Esophagus squamous epithelium (tissue), 5 donors: ENCODE measurements at regions not wholly inside any gene's neighbourhood (a gene's known extent, or its start where the extent isn't known, plus 50 kb on each side); places are given as distances from the start of the nearest gene placed in this dataset.

Experiments
- DNase-seq: peaks from one replicate; lab custom pipeline; 2025; lab: John Stamatoyannopoulos, UW
- H3K27ac ChIP-seq, 4 donors: fragments of 200-600 bp; sonication (generic); one replicate each; pipeline ENCODE4 v1.5.1; 2016 to 2019; ENCODE audit warnings: mild to moderate bottlenecking in 1 of 4
- H3K27me3 ChIP-seq, 4 donors: fragments of 200-600 bp; sonication (generic); 1 replicate in 3 of 4; 2 replicates in 1 of 4; pipeline versions ENCODE4 v1.5.1 to v1.6.0; 2017 to 2021; ENCODE audit warnings: antibody characterized with exemption in 1 of 4
- H3K36me3 ChIP-seq, 3 donors: fragments of 200-600 bp; sonication (generic); one replicate each; pipeline ENCODE4 v1.5.1; 2016 to 2019
- H3K4me1 ChIP-seq, 3 donors: fragments of 200-600 bp; sonication (generic); one replicate each; pipeline ENCODE4 v1.5.1; 2017 to 2019
- H3K4me3 ChIP-seq, 4 donors: fragments of 200-600 bp; sonication (generic); 1 replicate in 3 of 4; 2 replicates in 1 of 4; pipeline ENCODE4 v1.5.1; 2016 to 2019; ENCODE audit warnings: mild to moderate bottlenecking in 2 of 4, moderate library complexity in 1 of 4
- H3K9me3 ChIP-seq, 3 donors: fragments of 200-600 bp; sonication (generic); one replicate each; pipeline ENCODE4 v1.5.1; 2016 to 2019
- POLR2A ChIP-seq, 4 donors: fragments of 450-650 bp; IDR thresholded peaks; one replicate each; pipeline ENCODE4 v1.6.1; 2017; ENCODE audit warnings: antibody characterized with exemption in 4 of 4, mild to moderate bottlenecking in 4 of 4, moderate library complexity in 3 of 4
- WGBS, 2 donors: methylation state at CpG; one replicate each; pipeline ENCODE4 v1.1.5; 2018; 5-methylcytosine and 5-hydroxymethylcytosine counted together
- intact Hi-C: fragments of 100-400 bp; cut with DNase I; formaldehyde crosslinking; loops from one replicate; pipeline ENCODE4 v1.15.0; 2022
- TF ChIP-seq, protein P1 (sequence below), 6 experiments: fragments of 450-650 bp in 4 of 6; fragments of 200-600 bp in 2 of 6; sonication (generic) in 2 of 6; IDR thresholded peaks; one replicate each; pipeline ENCODE4 v1.5.1; 2016 to 2019; ENCODE audit warnings: antibody characterized with exemption in 6 of 6, mild to moderate bottlenecking in 4 of 6, moderate library complexity in 4 of 6
- donor health status: DM: yes; HTN: yes; CAD: no.

DNA sequence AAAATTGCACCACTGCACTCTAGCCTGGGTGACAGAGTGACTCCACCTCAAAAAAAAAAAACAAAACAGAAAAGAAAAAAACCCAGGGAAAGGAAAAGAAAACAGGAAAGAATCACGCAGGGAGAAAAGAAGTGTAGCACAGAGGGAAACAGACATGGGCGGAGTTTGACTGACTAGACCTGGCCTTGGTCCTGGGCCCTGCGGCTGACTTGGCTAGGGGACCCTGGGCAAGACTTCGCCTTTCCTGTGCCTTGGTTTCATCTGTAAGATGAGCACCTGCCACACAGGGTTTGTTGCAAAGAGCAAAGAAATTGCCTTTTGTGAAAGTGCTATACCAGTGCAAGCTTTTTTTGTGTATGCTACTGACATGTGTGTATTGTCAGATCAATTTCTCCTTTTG, 71.3 kb upstream of the KCNG1 start:
- intact Hi-C loops = no loop called here
- Histone ChIP-seq H3K27me3 (peaks cover 0 to 62% (median 1%) of the 10 kb centered on the region in 4 donors), H3K4me1 (peaks cover 0 to 5% (median 0%) of the 10 kb centered on the region in 3 donors), H3K36me3 (no peaks in the 10 kb centered on the region), H3K27ac (no peak overlapping the region), H3K4me3 (no peak overlapping the region), H3K9me3 (no peaks in the 10 kb centered on the region)
- no peak for DNase-seq
- TF ChIP-seq POLR2A (IDR thresholded peaks at IDR 0.05) = no peak
- TF ChIP-seq, protein P1, sequence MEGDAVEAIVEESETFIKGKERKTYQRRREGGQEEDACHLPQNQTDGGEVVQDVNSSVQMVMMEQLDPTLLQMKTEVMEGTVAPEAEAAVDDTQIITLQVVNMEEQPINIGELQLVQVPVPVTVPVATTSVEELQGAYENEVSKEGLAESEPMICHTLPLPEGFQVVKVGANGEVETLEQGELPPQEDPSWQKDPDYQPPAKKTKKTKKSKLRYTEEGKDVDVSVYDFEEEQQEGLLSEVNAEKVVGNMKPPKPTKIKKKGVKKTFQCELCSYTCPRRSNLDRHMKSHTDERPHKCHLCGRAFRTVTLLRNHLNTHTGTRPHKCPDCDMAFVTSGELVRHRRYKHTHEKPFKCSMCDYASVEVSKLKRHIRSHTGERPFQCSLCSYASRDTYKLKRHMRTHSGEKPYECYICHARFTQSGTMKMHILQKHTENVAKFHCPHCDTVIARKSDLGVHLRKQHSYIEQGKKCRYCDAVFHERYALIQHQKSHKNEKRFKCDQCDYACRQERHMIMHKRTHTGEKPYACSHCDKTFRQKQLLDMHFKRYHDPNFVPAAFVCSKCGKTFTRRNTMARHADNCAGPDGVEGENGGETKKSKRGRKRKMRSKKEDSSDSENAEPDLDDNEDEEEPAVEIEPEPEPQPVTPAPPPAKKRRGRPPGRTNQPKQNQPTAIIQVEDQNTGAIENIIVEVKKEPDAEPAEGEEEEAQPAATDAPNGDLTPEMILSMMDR (IDR thresholded peaks at IDR 0.05) = no peak
- WGBS, 2 donors = 13 to 14% methylated on average over 4 of the region's 4 CpGs

DNA sequence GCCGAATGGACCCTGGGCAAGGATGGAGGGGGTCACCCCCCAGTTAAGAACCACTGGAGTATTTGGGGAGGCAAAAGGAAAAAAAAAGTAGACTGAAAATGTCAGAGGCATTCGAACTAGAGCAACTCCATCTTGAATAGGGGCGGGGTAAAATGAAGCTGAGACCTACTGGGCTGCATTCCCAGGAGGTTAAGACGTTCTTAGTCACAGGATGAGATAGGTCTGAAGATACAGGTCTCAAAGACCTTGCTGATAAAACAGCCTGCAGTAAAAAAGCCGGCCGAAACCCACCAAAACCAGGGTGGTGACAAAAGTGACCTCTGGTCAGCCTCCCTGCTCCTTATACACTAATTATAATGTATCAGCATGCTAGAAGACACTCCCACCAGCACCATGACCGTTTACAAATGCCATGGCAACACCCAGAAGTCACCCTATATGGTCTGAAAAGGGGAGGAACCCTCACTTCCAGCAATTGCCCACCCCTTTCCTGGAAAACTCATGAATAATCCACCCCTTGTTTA, 70.4 kb upstream of the KCNG1 start:
- H3K4me3 ChIP-seq = no peak overlapping the region
- no peaks in the 10 kb centered on the region for H3K36me3 ChIP-seq
- no peaks in the 10 kb centered on the region for H3K9me3 ChIP-seq
- TF ChIP-seq POLR2A (IDR thresholded peaks at IDR 0.05) = no peak
- TF ChIP-seq, protein P1 (IDR thresholded peaks at IDR 0.05) = no peak
- peaks cover 0 to 62% (median 1%) of the 10 kb centered on the region in 4 donors for H3K27me3 ChIP-seq
- 42 to 58% methylated on average over 7 of the region's 7 CpGs for WGBS, 2 donors
- H3K4me1 ChIP-seq = peaks cover 0 to 5% (median 0%) of the 10 kb centered on the region in 3 donors
- H3K27ac ChIP-seq = no peak overlapping the region
- intact Hi-C loops = no loop called here
- DNase-seq = no peak

DNA sequence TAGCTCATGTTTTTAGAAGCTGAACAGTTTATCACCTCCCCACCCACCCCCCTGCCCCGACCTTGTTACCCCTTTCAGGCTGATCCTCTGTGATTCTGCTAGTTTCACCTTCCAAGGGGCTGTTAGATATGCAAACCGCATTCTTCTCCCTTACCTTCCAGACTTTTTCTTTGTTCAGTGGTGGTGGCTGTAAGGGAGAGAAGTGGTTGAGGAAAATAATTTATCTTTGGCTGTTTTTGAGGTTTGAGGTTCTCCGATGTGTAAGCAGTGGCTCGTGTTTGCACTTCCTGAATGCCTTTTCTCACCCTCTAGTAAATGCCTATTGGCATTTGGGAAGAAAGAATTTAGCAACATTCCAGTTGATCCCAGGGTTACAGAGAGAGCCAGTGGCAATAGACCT, 69.4 kb upstream of the KCNG1 start:
- no peak overlapping the region for H3K27ac ChIP-seq
- no peak overlapping the region for H3K4me3 ChIP-seq
- 25 to 26% methylated on average over 4 of the region's 4 CpGs for WGBS, 2 donors
- H3K27me3 ChIP-seq = peaks cover 0 to 62% (median 1%) of the 10 kb centered on the region in 4 donors
- no peaks in the 10 kb centered on the region for H3K9me3 ChIP-seq
- TF ChIP-seq POLR2A (IDR thresholded peaks at IDR 0.05) = no peak
- TF ChIP-seq, protein P1 (IDR thresholded peaks at IDR 0.05) = no peak
- DNase-seq = no peak
- H3K4me1 ChIP-seq = peaks cover 0 to 5% (median 0%) of the 10 kb centered on the region in 3 donors
- intact Hi-C loops = no loop called here
- H3K36me3 ChIP-seq = no peaks in the 10 kb centered on the region

DNA sequence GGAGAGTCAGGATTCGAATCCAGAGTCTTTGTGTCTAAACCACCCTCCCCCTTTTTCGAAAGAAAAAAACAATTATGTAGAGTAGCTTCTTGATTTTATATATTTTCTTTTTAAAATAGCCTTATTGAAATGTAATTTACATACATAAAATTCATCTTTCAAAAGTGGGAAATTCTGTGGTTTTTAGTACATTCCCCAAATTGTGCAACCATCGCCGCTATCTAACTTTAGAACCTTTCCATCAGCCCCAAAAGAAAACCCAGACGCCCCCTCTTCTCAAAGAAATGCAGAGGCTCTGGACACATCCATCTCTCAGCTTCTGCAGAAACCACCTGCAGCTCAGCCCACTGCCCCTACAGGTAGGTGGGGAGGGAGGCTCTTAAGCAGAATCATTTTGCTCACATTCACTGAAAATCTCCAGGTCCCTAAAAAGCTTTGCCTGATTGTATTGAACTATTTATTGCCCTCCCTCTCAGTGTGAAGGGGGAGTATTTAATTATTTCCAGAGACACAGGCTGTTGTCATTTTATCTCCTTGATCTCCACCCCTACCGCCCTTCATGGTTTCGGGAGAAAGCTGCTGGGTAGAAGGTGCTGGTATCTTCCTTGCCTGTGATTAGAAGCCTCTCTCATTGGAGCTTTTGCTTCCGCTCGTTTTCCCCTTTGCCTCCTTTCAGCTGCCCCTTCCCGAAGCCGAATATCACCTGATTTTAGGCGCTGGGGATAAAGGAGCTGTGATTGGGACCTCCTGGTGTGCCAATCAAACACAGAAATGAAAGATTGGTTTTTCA, 68.7 kb upstream of the KCNG1 start:
- Histone ChIP-seq H3K27ac (no peak overlapping the region), H3K9me3 (no peaks in the 10 kb centered on the region), H3K27me3 (peaks cover 0 to 63% (median 1%) of the 10 kb centered on the region in 4 donors), H3K36me3 (no peaks in the 10 kb centered on the region), H3K4me1 (peaks cover 0 to 5% (median 0%) of the 10 kb centered on the region in 3 donors), H3K4me3 (no peak overlapping the region)
- TF ChIP-seq POLR2A (IDR thresholded peaks at IDR 0.05) = no peak
- TF ChIP-seq, protein P1 (IDR thresholded peaks at IDR 0.05) = no peak
- 37 to 47% methylated on average over 12 of the region's 12 CpGs for WGBS, 2 donors
- intact Hi-C loops = no loop called here
- DNase-seq = no peak

DNA sequence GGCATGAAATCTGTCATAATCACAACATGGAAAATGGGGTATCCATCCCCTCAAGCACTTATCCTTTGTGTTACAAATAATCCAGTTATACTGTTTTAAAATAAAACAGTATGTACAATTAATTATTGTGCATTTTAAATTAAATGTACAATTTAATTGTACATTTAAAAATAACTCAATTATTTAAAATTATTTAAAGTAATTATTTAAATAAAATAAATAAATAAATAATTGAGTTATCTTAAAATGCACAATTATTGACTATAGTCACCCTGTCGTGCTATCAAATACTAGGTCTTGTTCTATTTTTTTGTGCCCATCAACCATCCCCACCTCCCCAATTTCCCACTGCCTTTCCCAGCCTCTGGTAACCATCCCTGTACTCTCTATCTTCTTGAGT, 66.9 kb upstream of the KCNG1 start:
- Histone ChIP-seq H3K4me1 (peaks cover 0 to 5% (median 0%) of the 10 kb centered on the region in 3 donors), H3K27ac (no peak overlapping the region), H3K36me3 (no peaks in the 10 kb centered on the region), H3K4me3 (no peak overlapping the region), H3K27me3 (peaks cover 0 to 71% (median 1%) of the 10 kb centered on the region in 4 donors), H3K9me3 (no peaks in the 10 kb centered on the region)
- 86 to 89% methylated on average over 1 of the region's 1 CpG for WGBS, 2 donors
- no peak for DNase-seq
- TF ChIP-seq, protein P1 (IDR thresholded peaks at IDR 0.05) = no peak
- no peak for TF ChIP-seq POLR2A (IDR thresholded peaks at IDR 0.05)
- intact Hi-C loops = no loop called here
